ENCODE measurements at regions not wholly inside any gene's neighbourhood (a gene's known extent, or its start where the extent isn't known, plus 50 kb on each side); places are given as distances from the start of the nearest gene placed in this dataset.

DNA sequence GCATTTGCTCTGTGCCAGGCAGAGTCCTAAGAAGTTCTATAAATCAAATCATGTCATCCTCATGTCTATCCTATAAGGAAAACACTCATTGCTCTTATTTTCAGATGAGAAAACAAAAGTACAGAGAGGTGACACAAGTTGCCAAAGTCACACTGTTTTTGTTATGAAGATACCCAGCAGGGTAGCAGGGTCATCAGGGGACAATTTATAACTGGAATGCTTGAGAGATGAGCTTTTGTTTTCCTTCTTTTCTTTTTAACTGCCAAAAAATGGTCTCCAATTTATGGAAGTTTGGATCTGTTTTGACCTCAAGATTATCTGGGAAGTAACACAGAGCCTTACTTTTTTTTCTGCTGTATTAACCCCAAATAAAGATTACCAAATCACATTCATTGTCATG, 354.1 kb downstream of the SUCLA2 start:
- H3K4me1 Mint-ChIP-seq (ENCODE audit: low read depth) = no peaks in the 10 kb centered on the region
- no peak overlapping the region for H3K27ac Mint-ChIP-seq
- no peaks in the 10 kb centered on the region for H3K36me3 Mint-ChIP-seq (ENCODE audit: low read depth)
- ChIA-PET POLR2A (no interaction called here), CTCF (no interaction called here)
- peaks cover 1% of the 10 kb centered on the region for H3K27me3 Mint-ChIP-seq
- no peaks in the 10 kb centered on the region for H3K9me3 Mint-ChIP-seq
- ATAC-seq (no peak), DNase-seq (no peak)
- intact Hi-C loops (cut with micrococcal nuclease) = no loop called here
- TF ChIP-seq, protein P1, sequence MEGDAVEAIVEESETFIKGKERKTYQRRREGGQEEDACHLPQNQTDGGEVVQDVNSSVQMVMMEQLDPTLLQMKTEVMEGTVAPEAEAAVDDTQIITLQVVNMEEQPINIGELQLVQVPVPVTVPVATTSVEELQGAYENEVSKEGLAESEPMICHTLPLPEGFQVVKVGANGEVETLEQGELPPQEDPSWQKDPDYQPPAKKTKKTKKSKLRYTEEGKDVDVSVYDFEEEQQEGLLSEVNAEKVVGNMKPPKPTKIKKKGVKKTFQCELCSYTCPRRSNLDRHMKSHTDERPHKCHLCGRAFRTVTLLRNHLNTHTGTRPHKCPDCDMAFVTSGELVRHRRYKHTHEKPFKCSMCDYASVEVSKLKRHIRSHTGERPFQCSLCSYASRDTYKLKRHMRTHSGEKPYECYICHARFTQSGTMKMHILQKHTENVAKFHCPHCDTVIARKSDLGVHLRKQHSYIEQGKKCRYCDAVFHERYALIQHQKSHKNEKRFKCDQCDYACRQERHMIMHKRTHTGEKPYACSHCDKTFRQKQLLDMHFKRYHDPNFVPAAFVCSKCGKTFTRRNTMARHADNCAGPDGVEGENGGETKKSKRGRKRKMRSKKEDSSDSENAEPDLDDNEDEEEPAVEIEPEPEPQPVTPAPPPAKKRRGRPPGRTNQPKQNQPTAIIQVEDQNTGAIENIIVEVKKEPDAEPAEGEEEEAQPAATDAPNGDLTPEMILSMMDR (IDR thresholded peaks at IDR 0.05) = no peak
- no peak overlapping the region for H3K4me3 Mint-ChIP-seq

DNA sequence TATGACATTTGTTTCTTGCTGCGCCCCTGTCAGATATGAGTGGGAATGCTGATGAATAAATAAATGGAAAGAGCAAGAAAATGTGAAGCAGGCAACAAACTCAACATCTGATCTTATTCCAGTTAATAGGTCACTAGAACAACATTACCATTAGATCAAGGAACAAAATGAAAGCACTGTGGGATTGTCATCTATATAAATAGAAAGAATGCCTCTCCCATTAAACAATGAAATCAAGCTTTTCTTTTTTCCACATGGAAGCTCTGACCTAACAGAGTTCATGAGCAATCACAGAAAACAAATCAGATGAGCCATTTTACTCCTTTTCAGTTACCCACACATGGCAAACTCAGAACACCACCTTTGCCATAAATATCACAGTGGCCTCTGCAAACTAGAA, 354.8 kb downstream of the SUCLA2 start:
- H3K4me3 Mint-ChIP-seq = no peak overlapping the region
- TF ChIP-seq, protein P1 (IDR thresholded peaks at IDR 0.05) = no peak
- H3K36me3 Mint-ChIP-seq (ENCODE audit: low read depth) = no peaks in the 10 kb centered on the region
- no peak for DNase-seq
- CTCF ChIA-PET = no interaction called here
- no peak for ATAC-seq
- H3K9me3 Mint-ChIP-seq = no peaks in the 10 kb centered on the region
- no peaks in the 10 kb centered on the region for H3K4me1 Mint-ChIP-seq (ENCODE audit: low read depth)
- no peak overlapping the region for H3K27ac Mint-ChIP-seq
- POLR2A ChIA-PET = no interaction called here
- intact Hi-C loops (cut with micrococcal nuclease) = no loop called here
- H3K27me3 Mint-ChIP-seq = peaks cover 1% of the 10 kb centered on the region

- POLR2A ChIA-PET = no interaction called here
- DNase-seq (no peak), ATAC-seq (no peak)
- H3K9me3 Mint-ChIP-seq = peaks cover 8% of the 10 kb centered on the region
- H3K27ac Mint-ChIP-seq = no peak overlapping the region
- TF ChIP-seq, protein P1 (IDR thresholded peaks at IDR 0.05) = no peak
- H3K27me3 Mint-ChIP-seq = no peaks in the 10 kb centered on the region
- intact Hi-C loops (cut with micrococcal nuclease) = no loop called here
- no peak overlapping the region for H3K4me3 Mint-ChIP-seq
- no peaks in the 10 kb centered on the region for H3K4me1 Mint-ChIP-seq (ENCODE audit: low read depth)
- CTCF ChIA-PET = no interaction called here
- no peaks in the 10 kb centered on the region for H3K36me3 Mint-ChIP-seq (ENCODE audit: low read depth)
Observed at GRCh38 chr13:47639738-47640447, 361.2 kb downstream of the SUCLA2 start.

- Mint-ChIP-seq H3K27ac (no peak overlapping the region), H3K4me1 (ENCODE audit: low read depth) (no peaks in the 10 kb centered on the region), H3K27me3 (no peaks in the 10 kb centered on the region), H3K36me3 (ENCODE audit: low read depth) (no peaks in the 10 kb centered on the region), H3K4me3 (no peak overlapping the region), H3K9me3 (peaks cover 14% of the 10 kb centered on the region)
- TF ChIP-seq, protein P1 (IDR thresholded peaks at IDR 0.05) = no peak
- CTCF ChIA-PET = no interaction called here
- intact Hi-C loops (cut with micrococcal nuclease) = no loop called here
- no peak for ATAC-seq
- no peak for DNase-seq
- POLR2A ChIA-PET = no interaction called here
Observed at GRCh38 chr13:47638627-47639026, 362.4 kb downstream of the SUCLA2 start.

GRCh38 chr13:47632311-47632710, 368.8 kb downstream of the SUCLA2 start:
- POLR2A ChIA-PET = no interaction called here
- H3K4me1 Mint-ChIP-seq (ENCODE audit: low read depth) = no peaks in the 10 kb centered on the region
- no peaks in the 10 kb centered on the region for H3K36me3 Mint-ChIP-seq (ENCODE audit: low read depth)
- CTCF ChIA-PET = no interaction called here
- intact Hi-C loops (cut with micrococcal nuclease) = no loop called here
- peaks cover 14% of the 10 kb centered on the region for H3K9me3 Mint-ChIP-seq
- H3K4me3 Mint-ChIP-seq = no peak overlapping the region
- H3K27ac Mint-ChIP-seq = no peak overlapping the region
- H3K27me3 Mint-ChIP-seq = no peaks in the 10 kb centered on the region
- DNase-seq (no peak), ATAC-seq (no peak)
- TF ChIP-seq, protein P1 (IDR thresholded peaks at IDR 0.05) = no peak
